ENCODE measurements at regions not wholly inside any gene's neighbourhood (a gene's known extent, or its start where the extent isn't known, plus 50 kb on each side); places are given as distances from the start of the nearest gene placed in this dataset.
A peak's percentile ranks its signal among the peaks of the same experiment; 100 is the strongest.

- TF ChIP-seq, protein P1, sequence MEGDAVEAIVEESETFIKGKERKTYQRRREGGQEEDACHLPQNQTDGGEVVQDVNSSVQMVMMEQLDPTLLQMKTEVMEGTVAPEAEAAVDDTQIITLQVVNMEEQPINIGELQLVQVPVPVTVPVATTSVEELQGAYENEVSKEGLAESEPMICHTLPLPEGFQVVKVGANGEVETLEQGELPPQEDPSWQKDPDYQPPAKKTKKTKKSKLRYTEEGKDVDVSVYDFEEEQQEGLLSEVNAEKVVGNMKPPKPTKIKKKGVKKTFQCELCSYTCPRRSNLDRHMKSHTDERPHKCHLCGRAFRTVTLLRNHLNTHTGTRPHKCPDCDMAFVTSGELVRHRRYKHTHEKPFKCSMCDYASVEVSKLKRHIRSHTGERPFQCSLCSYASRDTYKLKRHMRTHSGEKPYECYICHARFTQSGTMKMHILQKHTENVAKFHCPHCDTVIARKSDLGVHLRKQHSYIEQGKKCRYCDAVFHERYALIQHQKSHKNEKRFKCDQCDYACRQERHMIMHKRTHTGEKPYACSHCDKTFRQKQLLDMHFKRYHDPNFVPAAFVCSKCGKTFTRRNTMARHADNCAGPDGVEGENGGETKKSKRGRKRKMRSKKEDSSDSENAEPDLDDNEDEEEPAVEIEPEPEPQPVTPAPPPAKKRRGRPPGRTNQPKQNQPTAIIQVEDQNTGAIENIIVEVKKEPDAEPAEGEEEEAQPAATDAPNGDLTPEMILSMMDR (IDR thresholded peaks at IDR 0.05; ENCODE audit: insufficient read depth, low read depth, low read length, missing control alignments): no peak
- peak; percentile 54 for DNase-seq (ENCODE audit: low read depth)
- H3K4me3 ChIP-seq (ENCODE audit: low read depth, low read length): no peak overlapping the region
Observed at GRCh38 chr13:78299832-78300623, 303.3 kb downstream of the POU4F1 start.

DNA sequence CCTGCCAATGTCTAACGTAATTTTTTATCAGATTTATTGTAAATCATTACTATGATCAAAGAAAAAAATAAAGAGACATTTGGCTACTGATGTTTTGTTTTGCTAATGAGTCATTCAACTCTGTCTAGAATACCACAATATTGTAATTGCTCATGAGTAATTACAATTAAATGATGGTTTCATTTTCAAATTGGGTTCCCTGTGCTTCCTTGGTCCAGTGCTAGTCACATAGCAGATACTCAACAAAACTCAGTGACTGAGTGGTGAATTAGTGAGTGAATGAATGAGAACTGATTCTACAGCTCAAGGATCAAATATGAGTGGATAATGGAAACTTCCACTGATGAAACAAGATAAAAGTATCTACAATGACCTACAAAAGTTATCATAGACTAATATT, 304.7 kb downstream of the POU4F1 start:
- H3K4me3 ChIP-seq (ENCODE audit: low read depth, low read length): no peak overlapping the region
- no peak for DNase-seq (ENCODE audit: low read depth)
- TF ChIP-seq, protein P1 (IDR thresholded peaks at IDR 0.05; ENCODE audit: insufficient read depth, low read depth, low read length, missing control alignments): no peak

GRCh38 chr13:78286748-78287147, 316.6 kb downstream of the POU4F1 start:
- TF ChIP-seq, protein P1 (IDR thresholded peaks at IDR 0.05; ENCODE audit: insufficient read depth, low read depth, low read length, missing control alignments): no peak
- no peak for DNase-seq (ENCODE audit: low read depth)
- no peak overlapping the region for H3K4me3 ChIP-seq (ENCODE audit: low read depth, low read length)

DNA sequence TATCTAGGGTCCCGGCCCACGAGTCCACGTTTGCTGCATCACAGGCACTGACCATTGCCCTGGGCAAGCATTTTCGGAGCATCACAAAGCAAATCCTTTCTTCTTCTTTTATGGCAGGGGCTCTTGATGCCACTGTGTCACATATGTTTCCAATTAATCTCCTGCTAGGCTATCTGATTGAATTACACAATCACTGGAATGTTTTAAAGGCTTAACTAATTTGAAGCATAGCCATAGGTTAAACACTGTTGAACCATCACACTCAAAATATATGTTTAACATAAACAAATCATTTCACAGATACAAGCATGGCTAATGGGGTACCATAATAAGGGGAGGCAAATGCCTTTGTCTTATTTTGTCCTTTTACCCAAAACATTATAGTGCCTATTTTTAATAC, 338.3 kb downstream of the POU4F1 start:
- no peak overlapping the region for H3K4me3 ChIP-seq (ENCODE audit: low read depth, low read length)
- TF ChIP-seq, protein P1 (IDR thresholded peaks at IDR 0.05; ENCODE audit: insufficient read depth, low read depth, low read length, missing control alignments): no peak
- DNase-seq (ENCODE audit: low read depth): no peak

DNA sequence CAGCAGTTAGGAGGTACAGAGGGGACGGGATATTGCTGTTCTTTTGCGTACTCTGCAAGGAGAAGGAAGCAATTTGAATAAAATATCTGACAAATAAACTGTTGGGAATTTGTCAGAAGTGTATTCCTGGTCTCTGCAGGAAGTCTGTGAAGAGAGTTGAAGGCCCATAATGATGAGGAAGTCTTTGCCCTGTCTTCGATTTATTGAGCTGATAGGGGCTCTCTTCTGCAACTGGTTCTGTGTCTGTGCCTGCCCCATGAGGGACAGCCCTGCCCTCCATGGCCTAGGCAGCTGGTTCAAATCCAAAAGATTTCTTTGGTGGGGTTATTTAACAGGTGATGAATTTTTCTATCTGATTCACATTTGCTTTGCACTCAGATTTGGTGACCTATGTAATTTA, 339.7 kb upstream of the EDNRB start:
- H3K4me3 ChIP-seq (ENCODE audit: low read depth, low read length): no peak overlapping the region
- TF ChIP-seq, protein P1 (IDR thresholded peaks at IDR 0.05; ENCODE audit: insufficient read depth, low read depth, low read length, missing control alignments): no peak
- DNase-seq (ENCODE audit: low read depth): no peak

GRCh38 chr13:78256484-78256883, 337.9 kb upstream of the EDNRB start:
- TF ChIP-seq, protein P1 (IDR thresholded peaks at IDR 0.05; ENCODE audit: insufficient read depth, low read depth, low read length, missing control alignments): no peak
- no peak for DNase-seq (ENCODE audit: low read depth)
- no peak overlapping the region for H3K4me3 ChIP-seq (ENCODE audit: low read depth, low read length)

DNA sequence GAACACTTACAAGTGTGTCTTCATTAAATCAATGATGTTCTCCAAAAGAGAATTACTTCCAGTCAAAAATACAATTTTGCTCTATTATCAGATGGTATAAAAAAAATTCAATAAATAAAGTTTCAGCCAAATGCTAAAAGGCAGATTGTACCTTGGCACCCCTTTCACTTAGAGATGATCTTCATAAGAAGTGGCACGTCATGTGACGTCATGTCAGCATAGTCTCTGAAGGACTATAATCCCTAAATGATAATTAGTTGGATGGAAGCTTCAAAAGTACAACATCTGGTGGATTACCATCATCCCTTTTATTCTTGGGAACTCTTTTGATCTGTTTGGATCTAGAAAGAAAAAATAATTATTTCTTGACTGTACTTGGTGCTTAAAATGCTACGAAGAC, 335.5 kb upstream of the EDNRB start:
- no peak overlapping the region for H3K4me3 ChIP-seq (ENCODE audit: low read depth, low read length)
- TF ChIP-seq, protein P1 (IDR thresholded peaks at IDR 0.05; ENCODE audit: insufficient read depth, low read depth, low read length, missing control alignments): no peak
- no peak for DNase-seq (ENCODE audit: low read depth)
